ENCODE measurements at regions not wholly inside any gene's neighbourhood (a gene's known extent, or its start where the extent isn't known, plus 50 kb on each side); places are given as distances from the start of the nearest gene placed in this dataset.
"Not testable (repeated sequence)": the region's sequence is repeated elsewhere in the genome, so short reads cannot be mapped to it uniquely, and the experiment has no call there.

DNA sequence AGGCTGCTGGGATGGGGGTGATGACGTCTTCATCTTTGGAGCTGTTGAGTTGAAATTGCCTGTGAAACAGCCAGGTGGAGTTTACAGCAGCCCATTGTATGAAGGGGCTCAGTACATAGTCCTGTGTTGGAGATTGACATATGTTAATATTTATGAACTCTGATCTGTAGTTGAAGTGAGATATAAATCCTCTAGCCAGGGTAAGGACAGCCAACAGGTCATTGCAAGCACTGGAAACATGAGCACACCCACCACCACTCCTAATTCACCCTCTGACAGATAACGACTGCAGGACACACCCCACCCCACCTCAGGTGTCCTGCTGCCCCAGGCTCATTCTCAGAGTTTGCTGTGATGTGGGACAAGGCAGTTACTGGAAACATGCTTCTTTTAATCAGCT lies 112.4 kb upstream of the TRIB2 start:
- no peak for DNase-seq

DNA sequence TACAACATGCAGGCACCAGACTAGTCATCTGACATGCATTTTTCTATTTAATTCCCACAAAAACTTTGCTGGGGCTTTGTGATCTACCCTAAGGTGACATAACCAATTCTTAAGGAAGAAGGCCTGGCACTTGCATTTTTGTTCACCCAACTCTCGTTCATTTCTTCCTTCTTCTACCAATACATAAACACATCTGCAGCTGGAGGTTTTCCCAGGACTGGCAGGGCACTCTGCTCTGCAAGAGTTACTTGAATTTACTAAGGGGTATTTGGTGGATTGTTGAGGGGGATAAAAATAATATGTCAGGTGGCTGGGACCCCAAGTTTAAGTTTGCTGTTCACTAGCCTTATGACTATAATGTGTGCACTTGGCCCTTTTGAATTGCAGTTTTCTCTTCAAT lies 111.4 kb upstream of the TRIB2 start:
- no peak for DNase-seq

DNA sequence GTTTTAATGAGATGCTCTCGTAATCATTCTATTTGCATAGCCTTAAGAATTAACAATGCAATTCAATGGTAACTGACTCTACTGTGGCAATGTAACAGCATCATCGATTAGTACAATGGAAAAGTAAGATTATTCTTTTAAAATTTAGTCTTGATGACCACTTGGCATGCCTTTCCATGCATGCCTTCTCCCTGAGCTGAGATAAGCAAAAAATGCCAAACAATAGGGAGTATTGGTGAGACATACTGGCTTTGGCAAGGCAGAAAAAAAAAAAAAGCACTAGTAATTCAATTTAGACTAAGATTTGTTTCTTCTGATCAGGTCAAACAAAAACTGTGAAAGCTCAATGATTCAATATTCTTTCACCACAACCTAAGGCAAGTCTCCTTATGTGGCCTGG lies 110.8 kb upstream of the TRIB2 start:
- no peak for DNase-seq

DNA sequence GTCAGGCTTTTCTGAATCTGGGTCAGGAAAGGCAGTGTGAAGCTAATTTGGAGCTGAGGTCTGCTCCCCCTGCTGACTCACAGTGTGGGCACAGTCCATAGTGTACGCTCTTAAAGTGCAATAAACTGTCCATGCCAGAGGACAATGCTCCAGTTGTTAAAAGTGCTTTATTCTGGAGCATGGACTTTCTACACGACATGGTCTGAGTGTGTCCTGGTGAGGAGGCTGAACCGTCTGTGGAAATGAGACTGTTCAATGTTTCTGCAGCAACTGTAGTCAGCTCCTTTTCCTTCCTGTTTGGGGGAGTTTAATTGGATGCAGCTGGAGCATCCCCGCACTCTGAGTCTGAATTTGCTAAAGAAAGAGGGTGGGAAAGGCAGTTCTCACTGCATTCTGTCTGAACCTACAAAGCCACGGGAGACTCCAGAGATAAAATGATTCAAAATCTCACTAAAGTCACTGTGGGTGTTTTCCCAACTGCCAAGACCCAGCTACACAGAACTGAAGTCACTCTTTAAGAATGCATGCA lies 110.2 kb upstream of the TRIB2 start:
- DNase-seq: peak in 1 of 5 experiments; percentile 20

DNA sequence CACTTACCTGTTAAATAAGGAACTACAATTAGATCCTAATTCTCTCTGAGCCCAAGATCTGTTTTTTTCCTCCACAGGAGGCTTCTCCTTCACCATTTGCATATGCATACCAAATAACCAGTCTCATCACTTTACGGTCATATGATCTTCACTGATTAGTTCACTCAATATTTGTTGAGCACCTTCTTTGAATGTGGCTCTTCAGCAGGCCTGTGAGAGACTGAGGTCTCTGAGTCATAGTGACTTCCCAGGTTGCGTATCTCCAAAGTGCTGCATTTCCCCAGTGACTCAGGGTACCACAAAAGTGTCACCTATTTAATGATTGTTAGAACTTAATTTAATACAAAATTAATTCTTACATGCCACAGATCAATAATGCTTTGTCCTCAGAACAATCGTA lies 108.8 kb upstream of the TRIB2 start:
- peak in 1 of 5 experiments; percentile 56 for DNase-seq

DNA sequence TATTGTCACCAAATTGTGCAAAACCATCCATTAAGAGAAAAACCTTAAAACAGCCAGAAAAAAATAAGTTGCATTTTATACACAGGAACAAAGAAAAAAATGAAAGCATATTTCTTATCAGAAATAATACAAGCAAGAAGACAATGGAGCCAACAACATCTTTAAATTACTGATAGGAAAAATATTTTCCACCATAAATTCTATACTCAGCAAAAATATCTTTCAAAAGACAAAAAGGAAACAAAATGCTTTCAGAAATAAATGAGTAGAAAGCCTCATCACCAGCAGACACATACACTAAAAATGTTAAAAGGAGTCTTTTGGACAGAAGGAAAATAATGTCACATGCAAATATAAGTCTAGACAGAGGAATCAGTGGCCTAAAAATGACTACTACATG lies 106.4 kb upstream of the TRIB2 start:
- DNase-seq: no peak

DNA sequence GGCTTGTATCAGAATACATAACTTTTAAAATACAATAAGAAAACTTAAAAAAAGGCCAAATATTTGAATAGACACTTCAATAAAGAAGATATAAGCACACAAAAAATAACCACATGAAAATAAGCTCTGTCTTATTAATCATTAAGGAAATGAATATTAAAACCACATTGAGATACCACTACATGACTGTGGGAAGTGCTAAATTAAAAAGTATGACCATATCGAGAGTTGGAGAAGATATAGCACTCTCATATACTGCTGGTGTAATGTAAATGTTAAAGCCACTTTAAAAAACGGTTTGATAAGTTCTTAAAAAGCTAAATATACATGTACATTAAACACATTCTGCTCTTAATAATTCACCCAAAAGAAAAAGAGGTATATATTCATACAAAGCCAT lies 104.6 kb upstream of the TRIB2 start:
- no peak for DNase-seq

DNA sequence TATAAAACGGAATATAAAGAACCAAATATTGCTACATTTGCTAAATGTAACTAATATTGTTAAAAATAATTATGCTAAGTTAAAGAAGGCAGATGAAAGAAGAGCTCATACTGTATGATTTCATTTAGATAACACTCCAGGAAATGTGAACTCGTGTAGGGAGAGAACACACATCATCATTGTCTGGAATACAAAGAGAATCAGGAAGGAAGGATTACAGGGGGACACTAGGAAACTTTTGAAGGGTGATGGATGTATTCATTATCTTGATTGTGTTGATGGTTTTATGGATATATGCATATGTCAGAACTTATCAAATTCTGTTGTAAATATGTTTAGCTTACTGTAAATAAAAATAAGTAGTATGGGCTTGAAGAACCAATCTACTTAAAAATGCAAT lies 104.1 kb upstream of the TRIB2 start:
- DNase-seq: no peak

DNA sequence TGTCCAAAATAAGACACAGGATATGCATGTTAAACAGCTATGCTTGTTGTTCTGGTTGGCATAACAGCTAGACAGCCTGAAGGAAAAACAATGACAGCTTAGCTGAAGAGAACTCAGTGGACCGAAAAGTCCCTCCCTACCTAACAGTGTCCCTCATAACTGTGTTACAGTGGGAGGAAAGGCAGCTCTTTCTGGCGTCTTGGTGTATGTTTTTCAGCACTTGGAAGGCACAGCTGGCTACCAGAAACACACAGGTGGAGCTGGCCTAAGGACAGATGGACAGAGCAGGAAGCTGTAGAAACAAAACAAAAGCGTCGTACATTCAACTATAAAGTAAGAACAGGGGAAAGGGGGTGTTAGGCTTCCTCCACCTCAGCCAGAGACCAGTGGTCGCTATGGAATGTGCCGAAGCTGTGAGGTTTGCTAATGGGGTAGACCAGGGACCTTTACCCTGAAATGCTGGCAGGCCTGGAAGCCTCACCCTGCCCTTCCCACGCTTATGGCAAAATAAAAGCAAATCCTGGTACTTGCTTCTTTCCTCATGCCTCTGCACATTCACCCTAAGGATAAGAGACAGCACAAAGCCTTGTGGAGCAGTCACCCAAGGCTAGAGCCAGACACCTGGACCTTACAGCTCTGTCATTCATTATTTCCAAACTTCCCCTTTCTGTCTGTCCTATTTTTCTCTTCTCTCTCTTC lies 103.5 kb upstream of the TRIB2 start:
- DNase-seq: no peak

DNA sequence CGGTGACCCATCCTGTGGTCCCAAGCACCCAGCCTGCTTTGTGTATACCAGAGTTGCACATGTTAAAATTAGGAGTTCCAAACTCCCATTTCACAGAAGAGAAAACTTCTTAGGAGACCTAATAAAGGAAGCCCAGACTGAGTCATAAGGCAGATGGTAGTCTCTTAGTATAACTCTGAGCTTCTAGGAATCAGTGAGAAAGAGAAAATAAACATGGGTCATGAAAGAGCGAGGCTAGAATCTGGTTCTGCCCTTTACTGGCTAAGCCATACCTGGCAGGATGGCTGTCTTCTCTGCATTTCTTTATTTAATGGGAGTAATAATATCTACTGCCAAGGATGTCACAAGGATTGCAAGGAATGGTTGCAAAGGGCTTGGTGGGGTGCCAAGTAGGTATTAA lies 101.2 kb upstream of the TRIB2 start:
- DNase-seq: no peak

DNA sequence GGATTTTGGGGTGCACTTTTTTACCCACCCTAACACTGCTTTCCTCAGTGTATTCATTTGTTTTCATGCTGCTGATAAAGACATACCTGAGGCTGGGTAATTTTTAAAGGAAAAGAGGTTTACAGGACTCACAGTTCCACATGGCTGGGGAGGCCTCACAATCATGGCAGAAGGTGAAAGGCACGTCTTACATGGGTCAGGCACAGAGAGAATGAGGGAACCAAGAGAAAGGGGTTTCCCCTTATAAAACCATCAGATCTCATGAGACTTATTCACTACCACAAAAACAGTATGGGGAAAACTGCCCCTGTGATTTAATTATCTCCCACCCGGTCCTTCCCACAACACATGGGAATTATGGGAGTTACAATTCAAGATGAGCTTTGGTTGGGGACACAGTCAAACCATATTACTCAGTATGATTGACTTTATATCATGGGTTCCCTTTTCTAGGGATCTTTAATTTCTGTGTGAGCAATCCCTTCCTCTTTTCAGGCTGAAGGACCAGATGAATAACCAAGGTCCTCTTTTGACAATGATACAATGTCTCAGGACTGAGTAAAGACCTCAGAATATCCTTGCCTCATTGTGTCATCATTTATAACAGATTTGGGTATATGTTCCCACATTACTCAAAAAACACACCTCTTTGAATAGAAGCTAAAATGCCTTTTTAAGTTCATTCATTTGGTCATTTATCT lies 100.1 kb upstream of the TRIB2 start:
- DNase-seq: no peak

DNA sequence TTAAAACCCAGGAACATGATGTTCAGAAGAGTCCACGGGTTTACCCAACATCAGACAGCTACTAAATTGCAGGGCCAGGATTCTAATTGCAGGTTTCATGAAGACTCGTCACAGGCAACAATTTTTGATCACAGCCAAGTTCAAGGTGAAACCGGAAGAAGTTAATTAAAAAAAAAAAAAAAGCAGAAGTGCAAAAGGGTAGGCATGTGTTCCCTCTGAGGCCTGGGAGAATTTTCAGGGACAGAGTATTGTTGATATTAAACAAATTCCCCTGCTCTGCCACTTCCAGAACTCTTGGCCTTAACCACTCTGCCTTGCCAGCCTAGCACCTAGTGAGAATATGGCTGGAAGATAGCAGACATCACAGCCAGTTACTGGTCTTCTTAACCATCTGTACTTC lies 99.4 kb upstream of the TRIB2 start:
- DNase-seq: no peak

DNA sequence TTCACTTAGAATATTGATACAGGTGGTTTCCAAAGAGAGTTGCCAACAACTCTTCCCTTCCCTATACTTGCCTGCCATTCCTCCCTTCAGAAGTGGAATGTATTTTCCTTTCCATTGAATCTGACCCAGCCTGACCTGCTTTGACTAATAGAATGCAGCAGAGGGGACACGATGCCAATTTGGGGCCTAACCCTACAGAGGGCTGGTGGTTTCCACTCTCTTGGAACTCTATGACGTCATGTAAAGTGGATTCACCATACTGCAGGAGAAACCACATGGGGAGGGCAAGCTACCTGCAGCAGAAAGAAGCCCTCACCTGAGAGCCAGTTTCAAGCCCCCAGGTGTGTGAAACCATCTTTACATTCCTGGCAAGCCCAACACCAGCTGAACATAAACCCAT lies 98.9 kb upstream of the TRIB2 start:
- no peak for DNase-seq

DNA sequence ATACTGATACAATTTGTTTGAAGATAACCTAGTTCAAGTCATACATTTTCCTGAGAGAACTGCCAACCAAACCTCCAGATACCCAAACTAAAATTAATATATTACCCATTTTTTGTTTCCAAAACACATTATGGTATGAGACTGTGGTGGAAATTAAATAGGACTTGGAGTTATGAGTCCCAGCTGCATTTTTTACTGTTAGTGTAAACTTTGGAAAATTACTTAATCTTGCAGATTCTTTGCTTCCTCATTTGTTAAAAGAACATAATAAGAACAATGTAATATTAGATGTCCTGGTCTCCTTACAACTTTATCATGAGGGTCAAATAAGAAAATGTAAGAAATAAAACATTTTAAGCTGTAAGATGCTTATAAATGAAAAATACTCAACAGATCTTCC lies 98.2 kb upstream of the TRIB2 start:
- no peak for DNase-seq

DNA sequence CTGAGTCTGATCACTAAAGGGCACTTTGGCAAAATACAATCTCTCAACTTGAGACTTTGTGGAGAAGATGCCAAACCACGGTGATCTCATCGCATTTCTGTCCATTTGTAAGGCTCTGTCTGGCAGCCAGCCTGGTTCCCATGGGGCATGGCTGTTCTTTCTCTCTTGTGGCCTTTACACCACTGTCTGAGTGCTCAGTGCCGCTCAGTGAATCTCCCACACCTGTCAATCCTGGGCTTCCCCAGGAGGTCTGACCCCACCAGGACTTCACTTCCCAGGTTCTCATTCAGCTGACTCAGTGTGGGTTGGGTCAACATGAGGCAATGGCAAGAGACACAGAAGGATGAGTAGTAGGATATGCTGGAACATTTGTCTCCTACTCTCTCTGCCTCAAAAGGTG lies 96.8 kb upstream of the TRIB2 start:
- no peak for DNase-seq

DNA sequence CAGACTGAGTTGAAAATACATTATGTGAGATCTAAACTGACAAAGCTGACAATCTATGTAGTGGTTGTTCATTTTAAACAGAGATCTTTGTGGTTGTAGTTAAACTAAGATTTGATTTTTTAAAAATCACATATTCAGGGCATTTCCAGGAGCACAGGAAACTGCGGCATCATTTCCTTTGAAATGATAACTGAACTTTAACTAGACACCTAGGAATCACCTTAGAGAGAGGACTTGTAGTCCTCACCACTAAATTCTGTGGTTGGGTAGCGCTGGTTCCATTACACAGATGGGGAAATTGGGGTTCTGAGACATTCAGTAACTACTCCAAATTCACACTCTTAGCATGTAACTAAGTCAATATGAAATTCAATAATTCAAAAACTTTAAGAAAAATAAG lies 96.0 kb upstream of the TRIB2 start:
- no peak for DNase-seq

DNA sequence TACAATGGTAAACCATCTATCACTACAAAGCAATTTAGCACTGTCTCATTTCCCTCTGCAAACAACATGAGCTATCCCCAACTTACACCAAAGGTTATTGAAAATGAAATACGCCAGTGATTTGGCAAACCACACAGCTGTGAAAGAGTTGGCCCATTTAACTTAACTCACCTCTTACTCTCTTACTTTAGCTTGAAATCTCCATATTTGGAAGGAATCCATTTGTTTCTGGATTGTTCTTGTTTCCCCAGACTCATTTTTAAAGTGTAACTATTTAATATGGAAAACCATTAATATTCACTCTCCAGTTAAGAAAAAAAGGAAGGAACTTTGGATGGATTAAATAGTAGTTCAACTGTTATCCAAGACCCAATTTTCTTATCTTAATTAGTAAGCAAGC lies 93.7 kb upstream of the TRIB2 start:
- no peak for DNase-seq

DNA sequence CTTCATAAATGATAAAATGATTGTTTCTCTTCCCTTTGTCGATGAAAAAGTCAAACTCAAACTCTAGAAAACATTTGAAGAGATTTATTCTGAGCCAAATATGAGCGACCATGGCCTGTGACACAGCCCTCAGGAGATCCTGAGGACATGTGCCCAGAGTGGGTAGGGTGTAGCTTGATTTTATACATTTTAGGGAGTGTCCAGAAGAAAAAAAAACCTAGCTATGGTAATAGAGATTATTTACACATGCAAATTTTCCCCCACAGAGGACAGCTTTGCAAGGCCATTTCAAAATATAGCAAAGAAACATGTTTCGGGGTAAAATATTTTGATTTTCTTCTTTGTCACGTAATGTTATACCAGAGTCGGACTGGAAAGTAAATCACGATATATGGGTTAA lies 92.4 kb upstream of the TRIB2 start:
- no peak for DNase-seq

DNA sequence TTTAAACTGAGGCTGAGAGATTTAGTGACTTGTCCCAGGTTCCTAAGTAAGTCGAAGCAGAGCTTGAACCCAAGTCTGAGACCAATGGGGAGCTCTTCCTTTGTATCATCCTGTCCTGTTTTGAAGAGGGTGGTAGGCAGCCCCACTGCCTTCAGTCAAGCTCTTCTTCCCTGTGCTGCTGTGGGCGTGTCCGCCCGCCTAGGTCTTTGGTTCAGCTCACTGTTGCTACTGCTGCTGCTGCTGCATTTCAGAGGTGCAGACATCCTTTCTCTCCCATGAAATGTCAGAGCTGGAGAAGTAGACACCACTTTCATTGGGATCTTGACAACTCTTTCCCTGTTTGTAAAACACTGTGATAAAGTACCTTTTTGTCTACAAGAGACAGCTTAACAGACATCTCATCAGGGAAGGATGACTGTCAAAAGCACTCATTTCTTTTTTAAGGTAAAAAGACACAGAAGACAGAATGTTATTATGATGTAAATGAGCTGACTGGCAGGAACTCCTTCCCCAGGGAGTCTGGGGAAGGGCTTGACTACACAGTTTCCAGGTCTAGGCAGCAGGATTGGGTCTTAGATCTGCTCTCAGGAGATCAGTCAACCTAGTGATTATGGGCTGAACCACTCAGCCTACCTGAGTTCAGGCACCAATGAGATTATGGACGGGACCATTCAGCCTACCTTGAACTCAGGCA lies 91.7 kb upstream of the TRIB2 start:
- DNase-seq: no peak

DNA sequence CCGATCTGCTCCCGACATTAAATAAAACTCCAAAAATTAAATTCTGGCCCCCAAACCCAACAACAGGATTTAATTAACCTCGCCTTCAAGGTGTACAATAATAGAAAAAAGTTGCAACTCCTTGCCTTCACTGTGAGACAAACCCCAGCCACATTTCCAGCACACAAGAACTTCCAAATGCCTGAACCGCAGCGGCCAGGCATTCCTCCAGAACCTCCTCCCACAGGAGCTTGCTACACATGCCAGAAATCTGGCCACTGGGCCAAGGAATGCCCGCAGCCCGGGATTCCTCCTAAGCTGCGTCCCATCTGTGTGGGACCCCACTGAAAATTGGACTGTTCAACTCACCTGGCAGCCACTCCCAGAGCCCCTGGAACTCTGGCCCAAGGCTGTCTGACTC lies 88.2 kb upstream of the TRIB2 start:
- not testable (repeated sequence) for DNase-seq

DNA sequence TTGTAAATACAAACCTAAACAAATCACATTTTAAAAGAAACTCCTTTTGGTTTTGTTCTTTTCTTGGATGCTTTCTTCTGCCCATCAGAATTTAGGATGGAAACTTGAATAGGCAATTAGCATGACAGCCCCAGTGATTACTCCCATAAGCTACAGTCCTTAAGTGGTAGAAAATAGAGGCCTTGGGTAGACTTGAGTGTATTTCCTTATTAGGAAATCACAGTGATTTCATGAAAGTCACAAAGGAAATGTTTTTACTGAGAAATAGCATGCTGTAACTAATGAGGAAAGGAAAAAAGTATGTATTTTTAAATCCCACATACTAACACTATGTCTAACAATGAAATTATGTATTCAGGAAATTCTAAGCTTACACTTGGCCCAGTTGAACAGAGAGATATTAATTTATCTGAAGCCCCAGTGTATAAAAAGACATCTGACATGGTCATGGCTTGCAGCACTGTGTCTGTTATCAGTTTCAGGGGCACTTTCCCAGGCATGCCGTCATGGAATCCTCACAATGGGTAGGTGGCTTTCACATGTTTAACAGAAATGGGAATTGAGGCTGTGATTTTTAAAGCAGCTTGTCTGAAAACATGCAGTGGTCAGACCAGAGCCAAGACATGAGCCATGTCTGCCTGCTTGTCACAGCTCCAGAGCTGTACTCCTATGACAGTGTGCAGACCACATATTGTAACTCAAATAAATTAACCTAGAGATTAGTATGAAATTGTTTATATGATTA lies 79.7 kb upstream of the TRIB2 start:
- DNase-seq: no peak

DNA sequence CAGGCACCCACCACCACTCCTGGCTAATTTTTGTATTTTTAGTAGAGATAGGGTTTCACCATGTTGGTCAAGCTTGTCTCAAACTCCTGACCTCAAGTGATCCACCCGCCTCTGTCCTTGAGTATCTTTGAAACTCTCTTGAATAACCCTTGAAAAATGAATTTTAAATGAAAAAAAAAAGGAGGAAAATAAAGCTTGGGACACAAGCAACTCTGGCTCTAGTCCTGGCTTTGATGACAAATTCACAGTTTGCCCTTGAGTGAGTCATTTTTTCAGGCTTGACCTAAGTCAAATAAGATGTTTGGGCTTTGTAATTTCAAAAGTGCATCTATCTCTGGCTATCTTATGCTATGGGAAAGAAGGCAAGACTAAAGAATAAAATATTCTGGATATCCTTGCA lies 79.0 kb upstream of the TRIB2 start:
- DNase-seq: no peak

DNA sequence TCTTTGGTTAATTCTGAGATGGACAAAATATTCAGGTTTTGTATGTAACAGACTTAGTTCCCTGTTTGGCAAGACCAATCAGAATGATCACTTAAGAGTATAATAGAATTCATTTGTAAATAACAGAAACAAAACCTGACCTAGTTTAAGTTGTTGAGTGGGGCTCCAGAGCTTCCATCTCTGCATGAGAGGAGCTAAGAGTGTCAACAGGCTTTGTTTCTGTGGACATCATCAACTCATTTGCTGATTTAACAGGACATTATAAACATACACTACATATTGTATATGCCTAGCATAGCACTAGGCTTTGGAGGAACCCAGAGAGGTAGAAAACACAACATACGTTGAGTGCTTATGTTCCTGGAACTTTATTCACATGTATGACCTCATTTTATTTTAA lies 75.3 kb upstream of the TRIB2 start:
- DNase-seq: no peak

Measured in T-helper 2 cell (primary cell).